ENCODE measurements at regions not wholly inside any gene's neighbourhood (a gene's known extent, or its start where the extent isn't known, plus 50 kb on each side); places are given as distances from the start of the nearest gene placed in this dataset.
"Not testable (repeated sequence)": the region's sequence is repeated elsewhere in the genome, so short reads cannot be mapped to it uniquely, and the experiment has no call there.

- no peak for DNase-seq
Measured at GRCh38 chr5:156004754-156005153, 322.2 kb upstream of the SGCD start.

GRCh38 chr5:156006026-156006647 is 320.8 kb upstream of the SGCD start:
- DNase-seq, result no peak

GRCh38 chr5:156008844-156009243 is 318.1 kb upstream of the SGCD start:
- DNase-seq, result no peak

- no peak for DNase-seq
Measured at GRCh38 chr5:156009583-156009982, 317.4 kb upstream of the SGCD start.

- DNase-seq, result no peak
Measured at GRCh38 chr5:156015137-156015536, 311.8 kb upstream of the SGCD start.

- no peak for DNase-seq
Measured at GRCh38 chr5:156019130-156019529, 307.8 kb upstream of the SGCD start.

GRCh38 chr5:156019571-156020180 is 307.3 kb upstream of the SGCD start:
- DNase-seq, result no peak

- no peak for DNase-seq
Measured at GRCh38 chr5:156020647-156021046, 306.3 kb upstream of the SGCD start.

GRCh38 chr5:156021866-156022265 is 305.1 kb upstream of the SGCD start:
- no peak for DNase-seq

- DNase-seq, result no peak
Measured at GRCh38 chr5:156025656-156026055, 301.3 kb upstream of the SGCD start.

GRCh38 chr5:156031181-156031580 is 295.8 kb upstream of the SGCD start:
- DNase-seq, result no peak

GRCh38 chr5:156036640-156037039 is 290.3 kb upstream of the SGCD start:
- no peak for DNase-seq

GRCh38 chr5:156037151-156037909 is 289.6 kb upstream of the SGCD start:
- no peak for DNase-seq

GRCh38 chr5:156042726-156043125 is 284.2 kb upstream of the SGCD start:
- DNase-seq, result no peak

- DNase-seq, result no peak
Measured at GRCh38 chr5:156043351-156043750, 283.6 kb upstream of the SGCD start.

GRCh38 chr5:156051972-156052371 is 275.0 kb upstream of the SGCD start:
- no peak for DNase-seq

- no peak for DNase-seq
Measured at GRCh38 chr5:156052656-156053055, 274.3 kb upstream of the SGCD start.

- DNase-seq, result no peak
Measured at GRCh38 chr5:156053056-156053455, 273.9 kb upstream of the SGCD start.

GRCh38 chr5:156076912-156077311 is 250.1 kb upstream of the SGCD start:
- DNase-seq, result no peak

- DNase-seq, result no peak
Measured at GRCh38 chr5:156087577-156088110, 239.3 kb upstream of the SGCD start.

- DNase-seq, result not testable (repeated sequence)
Measured at GRCh38 chr5:156089955-156090940, 236.7 kb upstream of the SGCD start.

GRCh38 chr5:156093024-156093423 is 233.9 kb upstream of the SGCD start:
- DNase-seq, result no peak

GRCh38 chr5:156094001-156094400 is 233.0 kb upstream of the SGCD start:
- no peak for DNase-seq
